ENCODE measurements at regions not wholly inside any gene's neighbourhood (a gene's known extent, or its start where the extent isn't known, plus 50 kb on each side); places are given as distances from the start of the nearest gene placed in this dataset.

DNA sequence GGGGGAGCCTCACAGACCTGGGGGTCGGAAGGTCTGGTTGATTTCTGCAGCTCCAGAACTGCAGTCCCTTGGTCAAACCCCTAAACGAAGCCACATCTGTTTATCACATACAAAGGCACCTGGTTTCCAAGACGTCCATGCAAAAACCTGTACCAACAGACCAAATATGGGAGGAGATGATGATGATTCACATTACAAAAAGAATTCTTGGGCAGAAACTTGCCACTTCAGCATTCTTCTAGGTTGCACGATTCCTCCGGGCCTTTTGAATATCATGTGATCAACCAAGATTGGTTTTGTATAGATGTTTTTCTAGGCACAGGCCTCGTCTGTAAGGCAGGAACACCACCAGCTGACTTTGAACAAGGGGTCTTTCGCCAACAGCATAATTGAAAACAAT is 466.3 kb downstream of the SOX9 start:
- no peak for DNase-seq (ENCODE audit: low read depth)
- TF ChIP-seq, protein P1, sequence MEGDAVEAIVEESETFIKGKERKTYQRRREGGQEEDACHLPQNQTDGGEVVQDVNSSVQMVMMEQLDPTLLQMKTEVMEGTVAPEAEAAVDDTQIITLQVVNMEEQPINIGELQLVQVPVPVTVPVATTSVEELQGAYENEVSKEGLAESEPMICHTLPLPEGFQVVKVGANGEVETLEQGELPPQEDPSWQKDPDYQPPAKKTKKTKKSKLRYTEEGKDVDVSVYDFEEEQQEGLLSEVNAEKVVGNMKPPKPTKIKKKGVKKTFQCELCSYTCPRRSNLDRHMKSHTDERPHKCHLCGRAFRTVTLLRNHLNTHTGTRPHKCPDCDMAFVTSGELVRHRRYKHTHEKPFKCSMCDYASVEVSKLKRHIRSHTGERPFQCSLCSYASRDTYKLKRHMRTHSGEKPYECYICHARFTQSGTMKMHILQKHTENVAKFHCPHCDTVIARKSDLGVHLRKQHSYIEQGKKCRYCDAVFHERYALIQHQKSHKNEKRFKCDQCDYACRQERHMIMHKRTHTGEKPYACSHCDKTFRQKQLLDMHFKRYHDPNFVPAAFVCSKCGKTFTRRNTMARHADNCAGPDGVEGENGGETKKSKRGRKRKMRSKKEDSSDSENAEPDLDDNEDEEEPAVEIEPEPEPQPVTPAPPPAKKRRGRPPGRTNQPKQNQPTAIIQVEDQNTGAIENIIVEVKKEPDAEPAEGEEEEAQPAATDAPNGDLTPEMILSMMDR (IDR thresholded peaks at IDR 0.05; ENCODE audit: low read depth, low read length, missing control alignments), result no peak
- H3K4me3 ChIP-seq (ENCODE audit: low read depth, low read length), result no peak overlapping the region

DNA sequence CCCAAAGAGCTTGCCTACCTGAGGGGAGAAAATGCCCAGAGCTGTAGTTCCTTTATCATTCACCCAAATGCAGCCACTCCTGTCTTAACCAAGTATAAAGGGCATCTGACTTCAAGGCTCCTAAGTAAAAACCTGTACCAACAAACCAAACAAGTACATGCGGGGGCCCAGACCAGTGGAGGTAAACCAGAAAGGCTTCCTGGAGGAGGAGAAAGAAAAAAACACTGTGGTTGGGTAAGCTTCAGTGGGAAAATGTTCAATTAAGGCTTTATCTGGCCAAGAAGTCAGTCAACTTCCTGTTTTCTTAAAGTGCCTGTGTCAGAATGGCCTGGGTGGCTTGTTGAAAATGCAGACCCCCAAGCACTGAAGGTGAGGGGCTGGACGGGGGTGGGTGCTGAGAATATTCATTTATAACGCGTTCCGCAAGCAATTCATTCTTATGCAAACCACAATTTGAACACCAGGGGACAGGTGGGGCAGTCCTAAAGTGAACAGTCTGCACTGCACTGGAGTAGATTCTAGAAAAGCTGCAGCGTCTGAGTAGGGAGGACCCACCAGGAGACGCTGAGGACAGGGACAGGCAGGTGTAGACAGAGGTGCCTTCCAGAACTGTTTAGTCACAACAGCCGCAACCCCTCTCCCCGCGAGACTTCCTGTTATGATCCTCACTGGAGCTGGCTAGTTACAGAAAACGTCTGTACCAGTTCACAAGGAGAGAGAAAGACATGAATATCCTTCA is 467.1 kb downstream of the SOX9 start:
- DNase-seq (ENCODE audit: low read depth), result no peak
- TF ChIP-seq, protein P1 (IDR thresholded peaks at IDR 0.05; ENCODE audit: low read depth, low read length, missing control alignments), result peak; percentile 5
- H3K4me3 ChIP-seq (ENCODE audit: low read depth, low read length), result no peak overlapping the region

DNA sequence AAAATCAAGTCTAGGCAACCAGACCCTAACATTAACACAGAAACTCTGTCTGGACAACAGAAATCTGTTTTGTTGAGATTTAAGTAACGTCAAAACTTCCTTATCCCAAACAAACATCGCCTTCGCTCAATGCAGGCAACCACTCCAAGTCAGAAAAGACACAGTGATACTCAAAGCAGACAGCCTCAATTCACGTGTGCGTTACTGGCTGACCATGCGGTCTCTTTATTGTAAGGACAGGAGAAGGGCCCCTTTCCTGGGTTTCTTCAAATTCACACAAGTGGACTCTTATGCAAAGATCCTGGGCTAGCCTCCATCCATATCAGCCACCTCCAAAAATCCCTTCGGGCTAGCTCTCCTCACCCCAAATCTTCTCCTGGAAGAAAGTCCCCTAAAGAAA is 467.7 kb downstream of the SOX9 start:
- TF ChIP-seq, protein P1 (IDR thresholded peaks at IDR 0.05; ENCODE audit: low read depth, low read length, missing control alignments), result no peak
- DNase-seq (ENCODE audit: low read depth), result no peak
- H3K4me3 ChIP-seq (ENCODE audit: low read depth, low read length), result no peak overlapping the region

DNA sequence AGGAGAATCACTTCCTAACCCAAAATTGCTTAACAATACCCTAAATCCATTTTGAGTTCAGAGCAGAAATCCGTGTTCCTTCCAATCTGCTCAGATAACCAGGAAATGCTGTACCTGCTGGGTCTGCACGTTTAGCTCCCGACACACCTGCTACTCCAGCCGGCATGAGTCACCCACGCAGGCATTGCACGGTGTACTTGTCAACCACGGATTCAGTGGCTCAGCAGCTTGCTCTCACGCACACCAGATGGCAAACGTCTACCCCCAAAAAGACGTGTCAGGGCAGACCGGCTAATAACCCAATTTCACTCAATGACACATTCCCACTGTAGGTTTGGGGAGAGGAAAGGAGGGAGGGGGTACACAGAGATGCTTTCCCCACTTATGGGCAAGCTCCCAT is 468.1 kb downstream of the SOX9 start:
- no peak for DNase-seq (ENCODE audit: low read depth)
- TF ChIP-seq, protein P1 (IDR thresholded peaks at IDR 0.05; ENCODE audit: low read depth, low read length, missing control alignments), result no peak
- no peak overlapping the region for H3K4me3 ChIP-seq (ENCODE audit: low read depth, low read length)

DNA sequence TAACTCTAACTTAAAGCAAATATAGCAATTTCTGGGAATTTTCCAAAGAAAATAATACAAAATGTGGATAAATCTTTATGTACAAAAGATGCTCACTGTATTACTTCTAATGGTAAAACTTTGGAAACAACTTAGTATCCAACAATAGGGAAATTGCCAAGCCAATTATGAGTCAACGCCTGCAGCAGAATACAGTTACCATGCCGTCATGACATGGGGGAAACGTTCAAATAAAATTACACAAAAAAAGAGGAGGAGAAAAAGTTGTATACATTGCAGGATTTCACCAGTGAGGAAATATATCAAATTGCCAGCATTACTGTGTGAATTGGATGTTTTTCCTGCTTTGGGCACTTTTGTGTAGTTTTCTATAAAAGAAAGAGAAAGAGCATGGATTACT is 469.6 kb downstream of the SOX9 start:
- DNase-seq (ENCODE audit: low read depth), result no peak

DNA sequence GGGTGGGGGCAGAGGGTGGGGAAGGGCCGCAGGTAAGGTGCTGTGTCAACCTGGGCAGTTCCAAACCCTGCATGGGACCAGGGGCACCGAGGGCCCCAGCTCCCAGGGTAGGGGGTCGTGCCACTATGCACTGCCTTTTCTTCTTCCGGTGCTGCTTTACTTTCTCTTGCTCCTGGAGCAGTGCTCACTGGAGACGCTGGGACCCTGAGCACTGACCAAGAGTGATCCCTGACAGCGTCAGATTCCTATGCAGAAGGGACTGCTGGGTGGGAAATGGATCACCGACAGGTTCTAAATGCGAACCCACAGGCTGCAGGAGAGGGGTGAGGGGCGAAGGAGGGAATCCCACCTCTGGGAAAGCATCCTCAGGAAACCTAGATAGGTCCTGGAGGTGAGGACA is 470.1 kb downstream of the SOX9 start:
- no peak overlapping the region for H3K4me3 ChIP-seq (ENCODE audit: low read depth, low read length)
- TF ChIP-seq, protein P1 (IDR thresholded peaks at IDR 0.05; ENCODE audit: low read depth, low read length, missing control alignments), result no peak
- DNase-seq (ENCODE audit: low read depth), result no peak

More for the DNA sequence above, 469.6 kb downstream of the SOX9 start:
- no peak overlapping the region for H3K4me3 ChIP-seq (ENCODE audit: low read depth, low read length)
- TF ChIP-seq, protein P1 (IDR thresholded peaks at IDR 0.05; ENCODE audit: low read depth, low read length, missing control alignments), result no peak

Measured in GM12864 (cell line).